IMR-90 (cell line): ENCODE measurements at regions not wholly inside any gene's neighbourhood (a gene's known extent, or its start where the extent isn't known, plus 50 kb on each side); places are given as distances from the start of the nearest gene placed in this dataset.

Experiments
- ATAC-seq: fragments of 200-7000 bp; cut with Tn5 transposase; 2 replicates; pipeline ENCODE4 v1.9.1; 2020; ENCODE audit warnings: low read depth, mild to moderate bottlenecking, moderate library complexity
- BruUV-seq: library from RNA; stranded (reverse); fragments of 400-500 nt; replicated peaks from 2 replicates; lab custom pipeline; 2021; lab: Mats Ljungman, UMichigan
- CTCF ChIA-PET: fragments of 300-600 bp; formaldehyde crosslinking; extraction: SDS; loops from one replicate; lab custom pipeline; 2021; ENCODE audit warnings: antibody characterized with exemption; lab: Yijun Ruan, JAX
- POLR2A ChIA-PET: fragments of 300-600 bp; sonication (Branson Sonifier 250); formaldehyde crosslinking; loops from one replicate; lab custom pipeline; 2022; ENCODE audit warnings: antibody characterized with exemption; ENCODE audit not compliant: unreplicated experiment; lab: Charles Lee
- DNase-seq: peaks from one replicate; pipeline ENCODE4 v3.0.0; 2013
- H2AFZ ChIP-seq: replicated peaks from 2 replicates; pipeline ENCODE3; 2013; ENCODE audit warnings: low read length, mild to moderate bottlenecking; ENCODE audit not compliant: poor library complexity
- H2AK5ac ChIP-seq: 2 replicates; pipeline ENCODE4 v1.6.1; 2013; ENCODE audit warnings: low read depth, low read length, inconsistent platforms
- H2AK9ac ChIP-seq: replicated peaks from 2 replicates; pipeline ENCODE3; 2013; ENCODE audit warnings: mild to moderate bottlenecking, low read depth, low read length, moderate library complexity; ENCODE audit not compliant: poor library complexity
- H2BK120ac ChIP-seq: 2 replicates; pipeline ENCODE4 v1.6.1; 2013; ENCODE audit warnings: low read depth, low read length, inconsistent platforms
- H2BK15ac ChIP-seq: 3 replicates; pipeline ENCODE4 v1.6.1; 2013; ENCODE audit warnings: low read depth, low read length, inconsistent platforms
- H2BK20ac ChIP-seq: 2 replicates; pipeline ENCODE4 v1.6.1; 2013; ENCODE audit warnings: low read depth, mild to moderate bottlenecking, inconsistent platforms, low read length, moderate library complexity
- H2BK5ac ChIP-seq: 2 replicates; pipeline ENCODE4 v1.6.1; 2013; ENCODE audit warnings: mild to moderate bottlenecking, low read depth, low read length, inconsistent platforms; ENCODE audit not compliant: poor library complexity, severe bottlenecking
- H3K14ac ChIP-seq: replicated peaks from 2 replicates; pipeline ENCODE4 v1.6.1; 2013; ENCODE audit warnings: low read depth, low read length, inconsistent platforms
- H3K18ac ChIP-seq: 2 replicates; pipeline ENCODE4 v1.6.1; 2013; ENCODE audit warnings: low read depth, low read length, control low read depth
- H3K23ac ChIP-seq: 2 replicates; pipeline ENCODE4 v1.6.1; 2013; ENCODE audit warnings: low read depth, low read length, inconsistent platforms
- H3K27ac ChIP-seq: 2 replicates; pipeline ENCODE4 v1.5.1; 2013; ENCODE audit warnings: mild to moderate bottlenecking, control low read depth, low read length; ENCODE audit not compliant: insufficient read depth
- H3K27me3 ChIP-seq: 2 replicates; pipeline ENCODE4 v1.6.1; 2013; ENCODE audit warnings: low read length; ENCODE audit not compliant: control insufficient read depth, insufficient read depth
- H3K36me3 ChIP-seq: 2 replicates; pipeline ENCODE4 v1.6.1; 2013; ENCODE audit warnings: low read length, mixed read lengths; ENCODE audit not compliant: control insufficient read depth, insufficient read depth
- H3K4ac ChIP-seq: 2 replicates; pipeline ENCODE4 v1.6.1; 2013; ENCODE audit warnings: low read depth, low read length, inconsistent platforms
- H3K4me1 ChIP-seq: 2 replicates; pipeline ENCODE4 v1.6.1; 2013; ENCODE audit warnings: low read length, mixed read lengths; ENCODE audit not compliant: control insufficient read depth, insufficient read depth
- H3K4me2 ChIP-seq: 2 replicates; pipeline ENCODE4 v1.6.1; 2013; ENCODE audit warnings: low read depth, mild to moderate bottlenecking, control low read depth, low read length, moderate library complexity
- H3K4me3 ChIP-seq: 2 replicates; pipeline ENCODE4 v1.5.1; 2013; ENCODE audit warnings: low read depth, mild to moderate bottlenecking, control low read depth, low read length, moderate library complexity; ENCODE audit not compliant: insufficient read depth
- H3K56ac ChIP-seq: 2 replicates; pipeline ENCODE4 v1.6.1; 2013; ENCODE audit warnings: low read length, inconsistent platforms; ENCODE audit not compliant: insufficient read depth; ENCODE audit errors: extremely low read depth
- H3K79me1 ChIP-seq, 2 experiments: 2 replicates each; pipeline ENCODE4 v1.6.1; 2013; ENCODE audit warnings: low read length in 2 of 2, inconsistent platforms in 1 of 2, low read depth in 1 of 2
- H3K9ac ChIP-seq: 2 replicates; pipeline ENCODE4 v1.6.1; 2013; ENCODE audit warnings: low read depth, low read length, control low read depth
- H3K9me1 ChIP-seq: 2 replicates; pipeline ENCODE4 v1.6.1; 2013; ENCODE audit warnings: low read length, inconsistent platforms; ENCODE audit not compliant: insufficient read depth
- H3K9me3 ChIP-seq: 2 replicates; pipeline ENCODE4 v1.6.1; 2013; ENCODE audit warnings: low read length; ENCODE audit not compliant: control insufficient read depth, insufficient read depth
- H4K20me1 ChIP-seq: 2 replicates; pipeline ENCODE4 v1.6.1; 2013; ENCODE audit warnings: low read length, inconsistent platforms; ENCODE audit not compliant: insufficient read depth
- H4K5ac ChIP-seq: 2 replicates; pipeline ENCODE4 v1.6.1; 2013; ENCODE audit warnings: mild to moderate bottlenecking, low read depth, low read length, control low read depth
- H4K8ac ChIP-seq, 2 experiments: 2 replicates each; pipeline ENCODE4 v1.6.1; 2013; ENCODE audit warnings: low read depth in 2 of 2, low read length in 2 of 2, control low read depth in 1 of 2, inconsistent platforms in 1 of 2
- H4K91ac ChIP-seq: 2 replicates; pipeline ENCODE4 v1.6.1; 2013; ENCODE audit warnings: low read depth, low read length, inconsistent platforms; ENCODE audit not compliant: insufficient read depth
- BHLHE40 ChIP-seq: fragments of 150-350 bp; IDR thresholded peaks from 2 replicates; pipeline ENCODE4 v1.6.1; 2016; ENCODE audit warnings: mild to moderate bottlenecking, low read depth, low read length
- ELK1 ChIP-seq: fragments of 150-350 bp; IDR thresholded peaks from 2 replicates; pipeline ENCODE4 v1.6.1; 2016; ENCODE audit warnings: low read depth, mild to moderate bottlenecking, low read length, moderate library complexity, borderline replicate concordance
- MAFK ChIP-seq: IDR thresholded peaks from 2 replicates; pipeline ENCODE4 v1.6.1; 2012; ENCODE audit warnings: low read depth, low read length, improper control_type of control experiment
- NFE2L2 ChIP-seq: fragments of 150-350 bp; IDR thresholded peaks from 2 replicates; pipeline ENCODE4 v1.6.1; 2016; ENCODE audit warnings: low read depth, mild to moderate bottlenecking, low read length
- POLR2A ChIP-seq: IDR thresholded peaks from 2 replicates; pipeline ENCODE4 v1.6.1; 2012; ENCODE audit warnings: mild to moderate bottlenecking, low read depth, low read length
- RCOR1 ChIP-seq: IDR thresholded peaks from 2 replicates; pipeline ENCODE4 v1.6.1; 2012; ENCODE audit warnings: mild to moderate bottlenecking, low read length, improper control_type of control experiment; ENCODE audit not compliant: insufficient replicate concordance
- RFX5 ChIP-seq: IDR thresholded peaks from 2 replicates; pipeline ENCODE4 v1.8.0; 2012; ENCODE audit warnings: low read depth, mild to moderate bottlenecking, low read length, moderate library complexity
- SMC3 ChIP-seq: fragments of 150-350 bp; IDR thresholded peaks from 2 replicates; pipeline ENCODE4 v1.6.1; 2016; ENCODE audit warnings: low read depth, mild to moderate bottlenecking, antibody characterized with exemption, low read length, moderate library complexity
- USF2 ChIP-seq: fragments of 150-350 bp; IDR thresholded peaks from 2 replicates; pipeline ENCODE4 v1.6.1; 2017; ENCODE audit warnings: mild to moderate bottlenecking, antibody characterized with exemption, low read length, low read depth
- WGBS, 2 experiments: methylation state at CpG; one replicate each; pipeline versions ENCODE4 v1.1.5 to v1.1.7; 2013; ENCODE audit warnings: missing lambda C conversion rate in 2 of 2; ENCODE audit not compliant: insufficient read length in 1 of 2; ENCODE audit errors: extremely low coverage in 2 of 2; 5-methylcytosine and 5-hydroxymethylcytosine counted together
- dilution Hi-C: fragments of 300-500 bp; cut with HindIII; formaldehyde crosslinking; loops from one replicate; pipeline ENCODE4 v1.14.3; 2018; ENCODE audit warnings: low sequenced_read_pairs; ENCODE audit not compliant: unreplicated experiment
- in situ Hi-C: fragments of 300-500 bp; cut with MboI; formaldehyde crosslinking; loops from 3 replicates; pipeline ENCODE4 v1.14.3; 2019; ENCODE audit warnings: low sequenced_read_pairs, inconsistent platforms, mixed read lengths
- intact Hi-C: fragments of 100-400 bp; cut with micrococcal nuclease; formaldehyde crosslinking; loops from 2 replicates; pipeline ENCODE4 v1.10.0; 2022

GRCh38 chr5:143671674-143672569, 140.0 kb upstream of the HMHB1 start:
- H3K36me3 ChIP-seq: no peaks in the 10 kb centered on the region
- POLR2A ChIA-PET: no interaction called here
- peaks cover 5% of the 10 kb centered on the region; the same call in 1 of the 2 replicates for H3K9me3 ChIP-seq
- H2BK15ac ChIP-seq: no peak overlapping the region
- no peak overlapping the region for H3K56ac ChIP-seq
- no peak overlapping the region for H4K91ac ChIP-seq
- no peak overlapping the region for H2AFZ ChIP-seq
- H3K27me3 ChIP-seq: no peaks in the 10 kb centered on the region
- no peaks in the 10 kb centered on the region for H3K4me1 ChIP-seq
- H3K79me1 ChIP-seq: no peaks in the 10 kb centered on the region
- H2BK20ac ChIP-seq: no peak overlapping the region
- dilution Hi-C loops: no loop called here
- H3K4me2 ChIP-seq: no peak overlapping the region
- no peak overlapping the region for H3K4me3 ChIP-seq
- no peak overlapping the region for H2AK9ac ChIP-seq
- in situ Hi-C loops: no loop called here
- no peak overlapping the region for H3K4ac ChIP-seq
- no peak overlapping the region for H4K8ac ChIP-seq
- H3K23ac ChIP-seq: no peak overlapping the region
- no peak overlapping the region for H2BK5ac ChIP-seq
- no peak overlapping the region for H4K5ac ChIP-seq
- no peaks in the 10 kb centered on the region for H3K9me1 ChIP-seq
- DNase-seq (no peak), ATAC-seq (no peak)
- no peak for TF ChIP-seq NFE2L2
- TF ChIP-seq RCOR1: no peak
- no peak for TF ChIP-seq RFX5
- no peak for TF ChIP-seq POLR2A
- no peak for TF ChIP-seq USF2
- TF ChIP-seq SMC3: no peak
- TF ChIP-seq MAFK: no peak
- TF ChIP-seq ELK1: no peak
- TF ChIP-seq BHLHE40: no peak
- H3K9ac ChIP-seq: no peak overlapping the region
- no peak overlapping the region for H3K27ac ChIP-seq
- no peak overlapping the region for H3K18ac ChIP-seq
- no TSS peak for BruUV-seq
- intact Hi-C loops: no loop called here
- H4K20me1 ChIP-seq: no peaks in the 10 kb centered on the region
- CTCF ChIA-PET: no interaction called here
- H3K14ac ChIP-seq: no peak overlapping the region
- no peak overlapping the region for H2AK5ac ChIP-seq
- no CpG with 5 or more reads among the region's 5 CpGs for WGBS, 2 experiments
- H2BK120ac ChIP-seq: no peak overlapping the region
